Keratinocyte (primary cell): ENCODE measurements at regions not wholly inside any gene's neighbourhood (a gene's known extent, or its start where the extent isn't known, plus 50 kb on each side); places are given as distances from the start of the nearest gene placed in this dataset.

Source experiments
- DNase-seq: peaks from one replicate; pipeline ENCODE4 v3.0.0-alpha.2; 2011; ENCODE audit warnings: low read depth, missing footprints, low spot score
- FAIRE-seq: peaks from 2 replicates; lab custom pipeline; 2011; peaks lifted over from hg19 to GRCh38; lab: Jason Lieb, UNC
- H2AFZ ChIP-seq: 2 replicates; pipeline ENCODE4 v1.6.0; 2012; ENCODE audit warnings: low read length, control low read depth, inconsistent platforms; ENCODE audit not compliant: control insufficient read depth
- H3K27ac ChIP-seq: 2 replicates; pipeline ENCODE4 v1.5.1; 2011; ENCODE audit warnings: low read length; ENCODE audit not compliant: control insufficient read depth, insufficient read depth
- H3K27me3 ChIP-seq: 3 replicates; pipeline ENCODE4 v1.6.0; 2011; ENCODE audit warnings: low read length; ENCODE audit not compliant: control insufficient read depth, insufficient read depth; ENCODE audit errors: extremely low read depth
- H3K36me3 ChIP-seq, 2 experiments: 2 replicates in 1 of 2; 3 replicates in 1 of 2; pipeline ENCODE4 v1.5.1; 2011; ENCODE audit warnings: low read length in 2 of 2, mild to moderate bottlenecking in 1 of 2; ENCODE audit not compliant: control insufficient read depth in 2 of 2, insufficient read depth in 2 of 2; ENCODE audit errors: extremely low read depth in 1 of 2
- H3K4me1 ChIP-seq: 3 replicates; pipeline ENCODE4 v1.5.1; 2011; ENCODE audit warnings: low read length; ENCODE audit not compliant: control insufficient read depth, insufficient read depth; ENCODE audit errors: extremely low read depth
- H3K4me2 ChIP-seq: 3 replicates; pipeline ENCODE4 v1.6.0; 2011; ENCODE audit warnings: low read depth, low read length; ENCODE audit not compliant: control insufficient read depth, insufficient read depth; ENCODE audit errors: extremely low read depth
- H3K4me3 ChIP-seq, 3 experiments: fragments of 200-600 bp in 1 of 3; sonication (generic) in 1 of 3; 2 replicates in 2 of 3; 3 replicates in 1 of 3; pipeline ENCODE4 v1.5.1; 2011 to 2016; ENCODE audit warnings: low read length in 3 of 3, mild to moderate bottlenecking in 3 of 3, control low read depth in 2 of 3, inconsistent platforms in 1 of 3, low read depth in 1 of 3, mixed read lengths in 1 of 3, mixed run types in 1 of 3, moderate library complexity in 1 of 3; ENCODE audit not compliant: control insufficient read depth in 2 of 3, insufficient read depth in 2 of 3; ENCODE audit errors: extremely low read depth in 1 of 3
- H3K79me2 ChIP-seq: 2 replicates; pipeline ENCODE4 v1.6.0; 2012; ENCODE audit warnings: low read length; ENCODE audit not compliant: control insufficient read depth, insufficient read depth
- H3K9ac ChIP-seq: 3 replicates; pipeline ENCODE4 v1.6.0; 2011; ENCODE audit warnings: low read length; ENCODE audit not compliant: control insufficient read depth, insufficient read depth; ENCODE audit errors: extremely low read depth
- H3K9me1 ChIP-seq: 3 replicates; pipeline ENCODE4 v1.6.0; 2011; ENCODE audit warnings: low read length; ENCODE audit not compliant: control insufficient read depth, insufficient read depth; ENCODE audit errors: extremely low read depth
- H3K9me3 ChIP-seq: 2 replicates; pipeline ENCODE4 v1.5.1; 2012; ENCODE audit warnings: low read depth, low read length; ENCODE audit not compliant: control insufficient read depth
- H4K20me1 ChIP-seq: 3 replicates; pipeline ENCODE4 v1.6.0; 2011; ENCODE audit warnings: low read length; ENCODE audit not compliant: control insufficient read depth, insufficient read depth; ENCODE audit errors: extremely low read depth
- EZH2 ChIP-seq: IDR thresholded peaks from one replicate; pipeline ENCODE4 v1.6.1; 2012; ENCODE audit warnings: inconsistent platforms, mild to moderate bottlenecking, low read length, moderate library complexity
- dilution Hi-C: fragments of 300-500 bp; cut with MboI; formaldehyde crosslinking; loops from one replicate; pipeline ENCODE4 v1.7.0; 2020; ENCODE audit warnings: low sequenced_read_pairs; ENCODE audit not compliant: extremely low pct_ligation_motif_present
- TF ChIP-seq, protein P1 (sequence below), 3 experiments: IDR thresholded peaks in 1 of 3; conservative IDR thresholded peaks in 1 of 3; optimal IDR thresholded peaks in 1 of 3; 2 replicates in 2 of 3; 3 replicates in 1 of 3; pipeline versions ENCODE3 to v1.5.1; 2011; ENCODE audit warnings: low read length in 3 of 3, mild to moderate bottlenecking in 3 of 3, moderate library complexity in 2 of 3, control low read depth in 1 of 3, inconsistent platforms in 1 of 3; ENCODE audit not compliant: insufficient read depth in 2 of 3; ENCODE audit errors: extremely low read depth in 1 of 3

GRCh38 chr2:133941666-133942065, 312.2 kb upstream of the MGAT5 start:
- no peak overlapping the region for H3K9ac ChIP-seq

GRCh38 chr2:133942398-133942797, 311.5 kb upstream of the MGAT5 start:
- H4K20me1 ChIP-seq = no peaks in the 10 kb centered on the region
- H3K27ac ChIP-seq = no peak overlapping the region
- H3K9me1 ChIP-seq = no peaks in the 10 kb centered on the region
- no peaks in the 10 kb centered on the region for H3K9me3 ChIP-seq
- H3K4me3 ChIP-seq = no peak overlapping the region
- no peaks in the 10 kb centered on the region for H3K79me2 ChIP-seq
- H2AFZ ChIP-seq = no peak overlapping the region
- FAIRE-seq = no peak
- H3K4me1 ChIP-seq = no peaks in the 10 kb centered on the region
- DNase-seq = no peak
- H3K4me2 ChIP-seq = no peak overlapping the region
- H3K9ac ChIP-seq = no peak overlapping the region
- dilution Hi-C loops = no loop called here
- H3K27me3 ChIP-seq = peaks cover 6% of the 10 kb centered on the region
- TF ChIP-seq, protein P1, sequence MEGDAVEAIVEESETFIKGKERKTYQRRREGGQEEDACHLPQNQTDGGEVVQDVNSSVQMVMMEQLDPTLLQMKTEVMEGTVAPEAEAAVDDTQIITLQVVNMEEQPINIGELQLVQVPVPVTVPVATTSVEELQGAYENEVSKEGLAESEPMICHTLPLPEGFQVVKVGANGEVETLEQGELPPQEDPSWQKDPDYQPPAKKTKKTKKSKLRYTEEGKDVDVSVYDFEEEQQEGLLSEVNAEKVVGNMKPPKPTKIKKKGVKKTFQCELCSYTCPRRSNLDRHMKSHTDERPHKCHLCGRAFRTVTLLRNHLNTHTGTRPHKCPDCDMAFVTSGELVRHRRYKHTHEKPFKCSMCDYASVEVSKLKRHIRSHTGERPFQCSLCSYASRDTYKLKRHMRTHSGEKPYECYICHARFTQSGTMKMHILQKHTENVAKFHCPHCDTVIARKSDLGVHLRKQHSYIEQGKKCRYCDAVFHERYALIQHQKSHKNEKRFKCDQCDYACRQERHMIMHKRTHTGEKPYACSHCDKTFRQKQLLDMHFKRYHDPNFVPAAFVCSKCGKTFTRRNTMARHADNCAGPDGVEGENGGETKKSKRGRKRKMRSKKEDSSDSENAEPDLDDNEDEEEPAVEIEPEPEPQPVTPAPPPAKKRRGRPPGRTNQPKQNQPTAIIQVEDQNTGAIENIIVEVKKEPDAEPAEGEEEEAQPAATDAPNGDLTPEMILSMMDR (optimal IDR thresholded peaks at IDR 0.05 in 1 of 3, IDR thresholded peaks at IDR 0.05 in 1 of 3, conservative IDR thresholded peaks at IDR 0.05 in 1 of 3; ENCODE audit: extremely low read depth in 1 of 3, insufficient read depth in 2 of 3, low read length in 3 of 3) = no peak
- TF ChIP-seq EZH2 = no peak
- H3K36me3 ChIP-seq = no peaks in the 10 kb centered on the region

More at GRCh38 chr2:133941666-133942065, 312.2 kb upstream of the MGAT5 start:
- FAIRE-seq (no peak), DNase-seq (no peak)
- H3K9me3 ChIP-seq = no peaks in the 10 kb centered on the region
- dilution Hi-C loops = no loop called here
- H3K9me1 ChIP-seq = no peaks in the 10 kb centered on the region
- no peak for TF ChIP-seq EZH2
- TF ChIP-seq, protein P1 (optimal IDR thresholded peaks at IDR 0.05 in 1 of 3, IDR thresholded peaks at IDR 0.05 in 1 of 3, conservative IDR thresholded peaks at IDR 0.05 in 1 of 3; ENCODE audit: extremely low read depth in 1 of 3, insufficient read depth in 2 of 3, low read length in 3 of 3) = no peak
- no peak overlapping the region for H2AFZ ChIP-seq
- H3K27ac ChIP-seq = no peak overlapping the region
- no peaks in the 10 kb centered on the region for H3K79me2 ChIP-seq
- no peak overlapping the region for H3K4me2 ChIP-seq
- H3K4me1 ChIP-seq = no peaks in the 10 kb centered on the region
- no peaks in the 10 kb centered on the region for H4K20me1 ChIP-seq
- H3K27me3 ChIP-seq = peaks cover 6% of the 10 kb centered on the region
- no peak overlapping the region for H3K4me3 ChIP-seq
- no peaks in the 10 kb centered on the region for H3K36me3 ChIP-seq
